ENCODE measurements at regions not wholly inside any gene's neighbourhood (a gene's known extent, or its start where the extent isn't known, plus 50 kb on each side); places are given as distances from the start of the nearest gene placed in this dataset.

- Histone ChIP-seq H3K36me3 (ENCODE audit: control insufficient read depth, insufficient read depth, low read length) (no peaks in the 10 kb centered on the region), H3K4me3 (ENCODE audit: low read depth, low read length) (no peak overlapping the region), H3K9ac (ENCODE audit: low read depth, low read length) (no peak overlapping the region), H3K4me1 (ENCODE audit: control insufficient read depth, insufficient read depth, low read length) (peaks cover 3% of the 10 kb centered on the region; the same call in 1 of the 2 replicates), H3K27ac (ENCODE audit: low read depth, low read length) (no peak overlapping the region), H3K9me3 (ENCODE audit: control insufficient read depth, insufficient read depth, low read length) (no peaks in the 10 kb centered on the region), H3K27me3 (ENCODE audit: control insufficient read depth, insufficient read depth, low read length) (no peaks in the 10 kb centered on the region)
Observed at GRCh38 chr1:5812295-5812694, 179.9 kb downstream of the NPHP4 start.

- Histone ChIP-seq H3K4me3 (ENCODE audit: low read depth, low read length) (no peak overlapping the region), H3K27me3 (ENCODE audit: control insufficient read depth, insufficient read depth, low read length) (no peaks in the 10 kb centered on the region), H3K27ac (ENCODE audit: low read depth, low read length) (no peak overlapping the region), H3K9me3 (ENCODE audit: control insufficient read depth, insufficient read depth, low read length) (no peaks in the 10 kb centered on the region), H3K36me3 (ENCODE audit: control insufficient read depth, insufficient read depth, low read length) (no peaks in the 10 kb centered on the region), H3K4me1 (ENCODE audit: control insufficient read depth, insufficient read depth, low read length) (peaks cover 3% of the 10 kb centered on the region; the same call in 1 of the 2 replicates), H3K9ac (ENCODE audit: low read depth, low read length) (no peak overlapping the region)
Observed at GRCh38 chr1:5811419-5811818, 180.8 kb downstream of the NPHP4 start.

- H3K4me1 ChIP-seq (ENCODE audit: control insufficient read depth, insufficient read depth, low read length), result peaks cover 3% of the 10 kb centered on the region; the same call in 1 of the 2 replicates
- H3K36me3 ChIP-seq (ENCODE audit: control insufficient read depth, insufficient read depth, low read length), result no peaks in the 10 kb centered on the region
- no peak overlapping the region for H3K9ac ChIP-seq (ENCODE audit: low read depth, low read length)
- no peak overlapping the region for H3K27ac ChIP-seq (ENCODE audit: low read depth, low read length)
- H3K27me3 ChIP-seq (ENCODE audit: control insufficient read depth, insufficient read depth, low read length), result no peaks in the 10 kb centered on the region
- no peak overlapping the region for H3K4me3 ChIP-seq (ENCODE audit: low read depth, low read length)
- no peaks in the 10 kb centered on the region for H3K9me3 ChIP-seq (ENCODE audit: control insufficient read depth, insufficient read depth, low read length)
Observed at GRCh38 chr1:5810553-5811270, 181.5 kb downstream of the NPHP4 start.

GRCh38 chr1:5810131-5810530, 182.1 kb downstream of the NPHP4 start:
- no peak overlapping the region for H3K4me3 ChIP-seq (ENCODE audit: low read depth, low read length)
- H3K9ac ChIP-seq (ENCODE audit: low read depth, low read length), result no peak overlapping the region
- no peaks in the 10 kb centered on the region for H3K9me3 ChIP-seq (ENCODE audit: control insufficient read depth, insufficient read depth, low read length)
- H3K4me1 ChIP-seq (ENCODE audit: control insufficient read depth, insufficient read depth, low read length), result peaks cover 3% of the 10 kb centered on the region; the same call in 1 of the 2 replicates
- no peaks in the 10 kb centered on the region for H3K36me3 ChIP-seq (ENCODE audit: control insufficient read depth, insufficient read depth, low read length)
- no peaks in the 10 kb centered on the region for H3K27me3 ChIP-seq (ENCODE audit: control insufficient read depth, insufficient read depth, low read length)
- no peak overlapping the region for H3K27ac ChIP-seq (ENCODE audit: low read depth, low read length)

- no peaks in the 10 kb centered on the region for H3K36me3 ChIP-seq (ENCODE audit: control insufficient read depth, insufficient read depth, low read length)
- no peaks in the 10 kb centered on the region for H3K27me3 ChIP-seq (ENCODE audit: control insufficient read depth, insufficient read depth, low read length)
- peaks cover 3% of the 10 kb centered on the region; the same call in 1 of the 2 replicates for H3K4me1 ChIP-seq (ENCODE audit: control insufficient read depth, insufficient read depth, low read length)
- H3K9ac ChIP-seq (ENCODE audit: low read depth, low read length), result no peak overlapping the region
- H3K27ac ChIP-seq (ENCODE audit: low read depth, low read length), result no peak overlapping the region
- no peak overlapping the region for H3K4me3 ChIP-seq (ENCODE audit: low read depth, low read length)
- H3K9me3 ChIP-seq (ENCODE audit: control insufficient read depth, insufficient read depth, low read length), result no peaks in the 10 kb centered on the region
Observed at GRCh38 chr1:5809207-5809788, 182.9 kb downstream of the NPHP4 start.

- Histone ChIP-seq H3K4me1 (ENCODE audit: control insufficient read depth, insufficient read depth, low read length) (no peaks in the 10 kb centered on the region), H3K9me3 (ENCODE audit: control insufficient read depth, insufficient read depth, low read length) (peaks cover 2% of the 10 kb centered on the region; the same call in 1 of the 2 replicates), H3K27ac (ENCODE audit: low read depth, low read length) (no peak overlapping the region), H3K36me3 (ENCODE audit: control insufficient read depth, insufficient read depth, low read length) (no peaks in the 10 kb centered on the region), H3K4me3 (ENCODE audit: low read depth, low read length) (no peak overlapping the region), H3K27me3 (ENCODE audit: control insufficient read depth, insufficient read depth, low read length) (no peaks in the 10 kb centered on the region), H3K9ac (ENCODE audit: low read depth, low read length) (no peak overlapping the region)
Observed at GRCh38 chr1:5803851-5804250, 188.4 kb downstream of the NPHP4 start.

GRCh38 chr1:5802606-5803005, 189.6 kb downstream of the NPHP4 start:
- Histone ChIP-seq H3K4me1 (ENCODE audit: control insufficient read depth, insufficient read depth, low read length) (0 out of 2 replicates have a peak, but pooled peaks cover 4% of the 10 kb centered on the region), H3K4me3 (ENCODE audit: low read depth, low read length) (no peak overlapping the region), H3K27me3 (ENCODE audit: control insufficient read depth, insufficient read depth, low read length) (no peaks in the 10 kb centered on the region), H3K36me3 (ENCODE audit: control insufficient read depth, insufficient read depth, low read length) (no peaks in the 10 kb centered on the region), H3K9me3 (ENCODE audit: control insufficient read depth, insufficient read depth, low read length) (peaks cover 2% of the 10 kb centered on the region; the same call in 1 of the 2 replicates), H3K27ac (ENCODE audit: low read depth, low read length) (no peak overlapping the region), H3K9ac (ENCODE audit: low read depth, low read length) (no peak overlapping the region)

- Histone ChIP-seq H3K9me3 (ENCODE audit: control insufficient read depth, insufficient read depth, low read length) (peaks cover 2% of the 10 kb centered on the region; the same call in 1 of the 2 replicates), H3K27me3 (ENCODE audit: control insufficient read depth, insufficient read depth, low read length) (no peaks in the 10 kb centered on the region), H3K36me3 (ENCODE audit: control insufficient read depth, insufficient read depth, low read length) (no peaks in the 10 kb centered on the region), H3K9ac (ENCODE audit: low read depth, low read length) (no peak overlapping the region), H3K27ac (ENCODE audit: low read depth, low read length) (no peak overlapping the region), H3K4me1 (ENCODE audit: control insufficient read depth, insufficient read depth, low read length) (0 out of 2 replicates have a peak, but pooled peaks cover 4% of the 10 kb centered on the region), H3K4me3 (ENCODE audit: low read depth, low read length) (no peak overlapping the region)
Observed at GRCh38 chr1:5798904-5799303, 193.3 kb downstream of the NPHP4 start.

- H3K4me1 ChIP-seq (ENCODE audit: control insufficient read depth, insufficient read depth, low read length), result 0 out of 2 replicates have a peak, but pooled peaks cover 4% of the 10 kb centered on the region
- H3K36me3 ChIP-seq (ENCODE audit: control insufficient read depth, insufficient read depth, low read length), result no peaks in the 10 kb centered on the region
- H3K27me3 ChIP-seq (ENCODE audit: control insufficient read depth, insufficient read depth, low read length), result no peaks in the 10 kb centered on the region
- 0 out of 2 replicates have a peak overlapping the region, but pooled peaks have one; percentile 33 for H3K9ac ChIP-seq (ENCODE audit: low read depth, low read length)
- peaks cover 2% of the 10 kb centered on the region; the same call in 1 of the 2 replicates for H3K9me3 ChIP-seq (ENCODE audit: control insufficient read depth, insufficient read depth, low read length)
- no peak overlapping the region for H3K4me3 ChIP-seq (ENCODE audit: low read depth, low read length)
- H3K27ac ChIP-seq (ENCODE audit: low read depth, low read length), result no peak overlapping the region
Observed at GRCh38 chr1:5798151-5798730, 194.0 kb downstream of the NPHP4 start.

GRCh38 chr1:5796028-5796427, 196.2 kb downstream of the NPHP4 start:
- Histone ChIP-seq H3K9me3 (ENCODE audit: control insufficient read depth, insufficient read depth, low read length) (no peaks in the 10 kb centered on the region), H3K4me1 (ENCODE audit: control insufficient read depth, insufficient read depth, low read length) (0 out of 2 replicates have a peak, but pooled peaks cover 4% of the 10 kb centered on the region), H3K36me3 (ENCODE audit: control insufficient read depth, insufficient read depth, low read length) (no peaks in the 10 kb centered on the region), H3K27me3 (ENCODE audit: control insufficient read depth, insufficient read depth, low read length) (no peaks in the 10 kb centered on the region), H3K27ac (ENCODE audit: low read depth, low read length) (no peak overlapping the region), H3K9ac (ENCODE audit: low read depth, low read length) (no peak overlapping the region), H3K4me3 (ENCODE audit: low read depth, low read length) (no peak overlapping the region)

- Histone ChIP-seq H3K27ac (ENCODE audit: low read depth, low read length) (no peak overlapping the region), H3K36me3 (ENCODE audit: control insufficient read depth, insufficient read depth, low read length) (no peaks in the 10 kb centered on the region), H3K4me3 (ENCODE audit: low read depth, low read length) (no peak overlapping the region), H3K27me3 (ENCODE audit: control insufficient read depth, insufficient read depth, low read length) (no peaks in the 10 kb centered on the region), H3K4me1 (ENCODE audit: control insufficient read depth, insufficient read depth, low read length) (0 out of 2 replicates have a peak, but pooled peaks cover 4% of the 10 kb centered on the region), H3K9me3 (ENCODE audit: control insufficient read depth, insufficient read depth, low read length) (no peaks in the 10 kb centered on the region), H3K9ac (ENCODE audit: low read depth, low read length) (no peak overlapping the region)
Observed at GRCh38 chr1:5794279-5794678, 197.9 kb downstream of the NPHP4 start.

Data from HUES48 (cell line).